ENCODE measurements at regions not wholly inside any gene's neighbourhood (a gene's known extent, or its start where the extent isn't known, plus 50 kb on each side); places are given as distances from the start of the nearest gene placed in this dataset.
"Not testable (repeated sequence)": the region's sequence is repeated elsewhere in the genome, so short reads cannot be mapped to it uniquely, and the experiment has no call there.

DNA sequence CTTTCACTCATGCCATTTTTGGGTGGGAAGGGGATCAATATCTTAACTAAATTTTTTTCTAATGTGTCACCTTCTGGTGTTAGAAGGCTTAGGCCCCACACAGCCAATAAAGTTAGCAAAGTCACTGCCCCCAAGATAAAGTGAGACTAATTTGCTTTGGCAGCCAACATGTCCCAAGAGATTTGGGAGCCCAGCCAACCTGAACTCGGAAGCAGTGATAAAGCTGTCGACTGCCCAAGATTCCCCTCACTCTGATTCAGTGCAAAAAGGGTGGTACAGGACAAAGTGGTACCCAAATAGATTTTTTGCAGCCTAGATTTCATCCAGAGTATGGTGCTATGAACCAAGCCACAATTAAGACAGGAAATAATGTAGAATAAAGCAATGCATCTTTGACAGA lies 572.5 kb upstream of the ARRDC3 start:
- 0 to 85% (median 49%) methylated on average over 1 to 2 of the region's 2 CpGs; no CpG with 5 or more reads in 2 of the 10 experiments for WGBS, 10 experiments
- in situ Hi-C loops (cut with MboI; ENCODE audit: low pct_unique_long_range_greater_than_20kb in 2 of 9, low sequenced_read_pairs in 9 of 9, unreplicated experiment in 9 of 9): no loop called here
- ATAC-seq (replicated peaks in 6 of 8): no peak
- Histone ChIP-seq H3K4me1 (replicated peaks in 1 of 2) (no peaks in the 10 kb centered on the region), H3K27ac (no peak overlapping the region), H3K4me3 (no peak overlapping the region)

DNA sequence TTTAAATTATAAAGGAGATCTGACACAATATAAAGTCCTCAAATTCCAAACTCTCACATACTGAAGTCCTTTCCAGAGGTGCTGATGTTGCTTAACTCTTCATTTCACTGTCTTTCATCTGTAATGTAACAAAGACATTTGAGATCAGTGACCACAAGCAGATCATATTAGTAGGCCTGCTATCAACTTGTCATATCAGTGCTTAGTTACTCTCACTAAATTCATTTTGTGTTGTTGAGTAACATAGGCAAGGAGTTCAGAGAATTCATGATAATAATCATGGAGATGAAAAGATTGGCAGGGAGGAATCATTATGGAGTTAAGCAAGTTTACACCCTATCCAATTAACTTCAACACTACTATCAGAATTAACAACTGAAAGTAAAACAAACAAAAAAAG lies 571.0 kb upstream of the ARRDC3 start:
- in situ Hi-C loops (cut with MboI; ENCODE audit: low pct_unique_long_range_greater_than_20kb in 2 of 9, low sequenced_read_pairs in 9 of 9, unreplicated experiment in 9 of 9): no loop called here

DNA sequence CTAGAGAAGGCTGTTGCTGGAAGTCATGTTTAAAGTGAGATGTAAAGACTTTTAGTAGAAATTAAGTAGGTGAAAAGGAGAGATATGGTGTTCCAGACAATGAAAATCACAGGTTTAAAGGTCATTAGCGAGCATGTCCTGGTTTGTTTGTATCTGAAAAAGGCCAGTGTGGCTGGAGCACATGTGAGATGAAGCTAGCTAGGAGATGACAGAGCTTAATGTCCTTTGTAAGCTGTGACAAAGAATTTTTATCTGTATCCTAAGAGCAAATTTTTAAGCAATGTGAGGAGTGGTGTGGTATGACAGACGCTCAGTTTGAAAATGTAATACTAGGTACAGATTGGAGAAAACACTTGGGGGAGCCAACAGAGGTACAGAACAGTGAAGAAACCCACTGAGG lies 567.2 kb upstream of the ARRDC3 start:
- in situ Hi-C loops (cut with MboI; ENCODE audit: low pct_unique_long_range_greater_than_20kb in 2 of 9, low sequenced_read_pairs in 9 of 9, unreplicated experiment in 9 of 9): no loop called here

More for the DNA sequence above, 571.0 kb upstream of the ARRDC3 start:
- Histone ChIP-seq H3K4me1 (replicated peaks in 1 of 2) (no peaks in the 10 kb centered on the region), H3K27ac (no peak overlapping the region), H3K4me3 (no peak overlapping the region)
- no peak for ATAC-seq (replicated peaks in 6 of 8)

DNA sequence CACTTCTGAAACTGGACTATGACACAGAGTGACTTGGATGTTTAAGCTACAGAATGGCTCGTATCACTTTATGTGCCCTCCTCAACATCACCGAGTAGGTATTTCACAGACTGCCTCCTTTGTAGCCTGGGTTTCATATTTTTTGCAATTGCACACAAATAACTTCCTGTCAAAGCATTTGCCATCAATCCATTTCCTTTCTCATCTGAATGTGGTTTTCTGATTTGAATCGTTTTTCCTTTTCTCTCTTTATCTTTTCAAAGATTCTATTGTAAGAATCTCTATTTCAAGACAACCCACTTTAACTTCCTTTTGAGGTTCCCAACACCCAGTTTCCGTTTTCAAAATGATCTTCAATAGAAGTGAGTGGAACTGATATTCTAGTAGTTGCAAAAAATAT lies 563.8 kb upstream of the ARRDC3 start:
- H3K27ac ChIP-seq: no peak overlapping the region
- in situ Hi-C loops (cut with MboI; ENCODE audit: low pct_unique_long_range_greater_than_20kb in 2 of 9, low sequenced_read_pairs in 9 of 9, unreplicated experiment in 9 of 9): no loop called here
- ATAC-seq (replicated peaks in 6 of 8): no peak
- WGBS, 10 experiments: 9 to 94% (median 77%) methylated on average over 3 to 4 of the region's 4 CpGs
- H3K4me3 ChIP-seq: no peak overlapping the region
- no peaks in the 10 kb centered on the region for H3K4me1 ChIP-seq (replicated peaks in 1 of 2)

More for the DNA sequence above, 567.2 kb upstream of the ARRDC3 start:
- H3K27ac ChIP-seq: no peak overlapping the region
- WGBS, 10 experiments: 0 to 100% (median 97%) methylated on average over 1 to 2 of the region's 2 CpGs; no CpG with 5 or more reads in 1 of the 10 experiments
- no peaks in the 10 kb centered on the region for H3K4me1 ChIP-seq (replicated peaks in 1 of 2)
- H3K4me3 ChIP-seq: no peak overlapping the region
- no peak for ATAC-seq (replicated peaks in 6 of 8)

DNA sequence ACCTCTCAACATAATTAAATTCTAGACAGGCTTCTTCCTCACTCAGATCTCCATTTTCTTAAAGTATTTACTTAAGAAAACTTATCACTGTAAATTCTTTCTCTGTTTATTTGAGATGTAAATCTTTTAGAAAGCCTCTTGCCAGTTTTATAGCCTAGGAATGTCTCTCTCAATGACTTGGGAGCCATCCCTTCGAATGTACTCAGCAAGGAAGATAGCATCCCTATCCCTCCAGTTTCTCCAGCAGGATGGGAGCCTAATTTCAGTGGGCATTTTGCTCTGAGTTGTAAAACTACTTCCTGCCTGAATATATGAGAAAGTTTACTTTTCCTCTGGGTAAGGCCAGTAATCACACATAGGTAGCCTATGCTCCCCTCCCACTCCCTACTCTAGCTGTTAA lies 558.5 kb upstream of the ARRDC3 start:
- in situ Hi-C loops (cut with MboI; ENCODE audit: low pct_unique_long_range_greater_than_20kb in 2 of 9, low sequenced_read_pairs in 9 of 9, unreplicated experiment in 9 of 9): no loop called here
- no peak for ATAC-seq (replicated peaks in 6 of 8)
- 0 to 100% (median 47%) methylated on average over 1 of the region's 1 CpG; no CpG with 5 or more reads in 2 of the 10 experiments for WGBS, 10 experiments

DNA sequence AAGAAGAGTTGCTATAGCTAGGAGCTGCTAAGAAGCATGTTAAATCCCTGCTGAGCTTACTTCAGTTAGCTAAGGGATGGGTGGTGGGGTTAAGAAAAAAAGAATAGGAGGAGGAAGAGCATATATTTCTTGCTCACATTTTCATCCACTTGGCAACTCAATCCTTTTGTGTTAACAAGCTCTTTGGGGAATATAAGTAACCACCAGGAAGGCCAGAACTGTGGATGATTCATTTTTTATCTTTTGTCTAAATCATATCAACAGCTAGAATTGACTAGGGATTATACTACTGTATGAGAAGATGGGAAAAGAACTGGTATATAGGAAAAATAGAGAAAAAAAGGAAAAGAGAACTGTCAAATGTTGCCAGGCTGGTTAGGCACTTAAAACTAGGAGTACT lies 555.3 kb upstream of the ARRDC3 start:
- H3K27ac ChIP-seq: peak overlapping the region in 1 of 2 donors; percentile 34
- ATAC-seq (replicated peaks in 6 of 8): no peak
- in situ Hi-C loops (cut with MboI; ENCODE audit: low pct_unique_long_range_greater_than_20kb in 2 of 9, low sequenced_read_pairs in 9 of 9, unreplicated experiment in 9 of 9): no loop called here
- no peak overlapping the region for H3K4me3 ChIP-seq
- H3K4me1 ChIP-seq (replicated peaks in 1 of 2): peaks cover 0 to 7% of the 10 kb centered on the region in 2 donors

More for the DNA sequence above, 558.5 kb upstream of the ARRDC3 start:
- H3K27ac ChIP-seq: no peak overlapping the region
- H3K4me1 ChIP-seq (replicated peaks in 1 of 2): peaks cover 0 to 7% of the 10 kb centered on the region in 2 donors
- H3K4me3 ChIP-seq: no peak overlapping the region

DNA sequence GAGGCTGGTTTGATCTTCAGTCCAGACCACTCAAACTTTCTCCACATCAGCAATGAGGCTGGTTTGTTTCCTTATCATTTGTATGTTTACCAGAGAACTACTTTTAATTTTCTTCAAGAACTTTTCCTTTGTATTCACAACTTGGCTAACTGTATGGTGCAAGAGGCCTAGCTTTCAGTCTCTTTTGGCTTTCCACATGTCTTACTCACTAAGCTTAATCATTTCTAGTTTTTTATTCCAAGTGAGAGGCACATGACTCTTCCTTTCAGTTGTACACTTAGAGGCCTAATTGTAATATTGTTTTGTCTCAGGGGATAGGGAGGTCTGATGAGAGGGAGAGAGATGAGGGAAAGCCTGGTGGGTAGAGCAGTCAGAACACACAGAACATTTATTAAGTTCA lies 554.0 kb upstream of the ARRDC3 start:
- Histone ChIP-seq H3K4me3 (no peak overlapping the region), H3K4me1 (replicated peaks in 1 of 2) (peaks cover 0 to 7% of the 10 kb centered on the region in 2 donors), H3K27ac (no peak overlapping the region)
- in situ Hi-C loops (cut with MboI; ENCODE audit: low pct_unique_long_range_greater_than_20kb in 2 of 9, low sequenced_read_pairs in 9 of 9, unreplicated experiment in 9 of 9): no loop called here
- no peak for ATAC-seq (replicated peaks in 6 of 8)

DNA sequence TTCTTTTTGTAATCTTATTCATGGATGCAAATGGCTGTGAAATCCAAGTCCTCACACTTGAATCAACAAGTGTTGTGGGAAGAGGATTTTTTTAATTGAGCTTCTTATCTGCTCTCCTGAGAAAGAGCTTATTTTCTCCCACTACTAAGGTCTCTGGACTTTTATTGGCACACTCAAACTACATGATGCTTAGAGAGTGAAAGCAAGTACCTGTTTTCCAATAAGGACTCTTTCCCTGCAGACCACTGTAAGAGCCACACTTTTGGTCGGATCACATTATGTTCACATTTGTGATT lies 546.4 kb upstream of the ARRDC3 start:
- no peak for ATAC-seq (replicated peaks in 6 of 8)
- in situ Hi-C loops (cut with MboI; ENCODE audit: low pct_unique_long_range_greater_than_20kb in 2 of 9, low sequenced_read_pairs in 9 of 9, unreplicated experiment in 9 of 9): no loop called here
- WGBS, 10 experiments: 38 to 100% (median 100%) methylated on average over 1 of the region's 1 CpG

DNA sequence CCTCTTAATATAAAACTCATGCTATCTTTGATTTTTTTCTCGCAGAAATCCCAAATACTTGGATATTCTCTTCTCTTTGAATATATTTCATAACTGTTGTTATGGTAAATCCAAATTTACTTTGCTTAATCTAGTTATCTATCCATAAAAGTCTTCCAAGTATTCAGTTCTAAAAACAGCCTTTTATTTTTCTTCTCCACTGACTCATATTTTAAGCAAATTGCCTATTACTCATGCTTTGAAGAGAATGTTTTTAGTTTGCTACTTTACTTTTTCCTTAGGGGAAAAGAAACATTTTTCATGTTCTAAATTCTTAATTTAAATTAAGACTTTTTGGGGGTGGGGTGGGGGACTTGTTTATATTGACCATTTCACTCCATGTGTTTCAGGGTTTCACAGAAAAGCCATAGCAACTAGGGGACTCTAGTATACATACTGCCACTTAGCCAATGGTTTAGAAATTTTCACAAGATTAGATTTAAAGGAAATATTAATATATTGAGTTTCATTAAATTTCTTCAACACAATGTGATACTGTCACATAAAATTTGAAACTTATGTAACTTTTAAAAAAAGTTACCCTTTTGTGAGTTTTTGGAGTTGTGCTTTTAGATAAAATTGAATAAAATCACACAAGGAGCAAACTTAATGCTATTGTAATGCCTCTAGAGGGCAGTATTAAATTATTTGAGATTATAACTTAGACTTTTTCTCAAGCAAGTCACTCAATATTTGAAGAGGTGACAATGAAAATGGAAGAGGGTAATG lies 545.8 kb upstream of the ARRDC3 start:
- no peak overlapping the region for H3K4me3 ChIP-seq
- in situ Hi-C loops (cut with MboI; ENCODE audit: low pct_unique_long_range_greater_than_20kb in 2 of 9, low sequenced_read_pairs in 9 of 9, unreplicated experiment in 9 of 9): no loop called here
- H3K27ac ChIP-seq: no peak overlapping the region
- peak in 3 of 8 experiments; percentile 55 to 69 (median 69) for ATAC-seq (replicated peaks in 6 of 8)
- WGBS, 10 experiments: 0 to 100% (median 88%) methylated on average over 1 of the region's 1 CpG; no CpG with 5 or more reads in 1 of the 10 experiments
- H3K4me1 ChIP-seq (replicated peaks in 1 of 2): peaks cover 0 to 2% of the 10 kb centered on the region in 2 donors

More for the DNA sequence above, 546.4 kb upstream of the ARRDC3 start:
- peaks cover 0 to 2% of the 10 kb centered on the region in 2 donors for H3K4me1 ChIP-seq (replicated peaks in 1 of 2)
- no peak overlapping the region for H3K27ac ChIP-seq
- H3K4me3 ChIP-seq: no peak overlapping the region

DNA sequence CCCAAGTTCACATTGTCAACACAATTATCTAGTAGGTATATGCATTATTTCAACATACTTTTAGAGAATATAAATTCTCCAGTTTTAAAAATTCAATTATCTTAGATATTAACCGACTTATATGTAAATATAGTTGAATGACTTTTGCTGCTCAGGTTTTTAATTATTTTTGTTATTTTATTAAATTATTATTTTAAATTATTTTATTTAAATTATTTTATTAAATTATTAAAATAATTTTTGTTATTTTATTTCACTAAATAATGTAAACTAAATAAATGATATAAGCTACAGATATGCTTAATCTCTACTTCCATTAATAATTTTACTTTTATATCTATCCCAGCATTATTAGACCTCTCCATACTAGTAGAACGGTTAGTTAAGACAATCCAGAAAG lies 544.3 kb upstream of the ARRDC3 start:
- Histone ChIP-seq H3K27ac (no peak overlapping the region), H3K4me1 (replicated peaks in 1 of 2) (peaks cover 0 to 2% of the 10 kb centered on the region in 2 donors), H3K4me3 (no peak overlapping the region)
- no peak for ATAC-seq (replicated peaks in 6 of 8)
- in situ Hi-C loops (cut with MboI; ENCODE audit: low pct_unique_long_range_greater_than_20kb in 2 of 9, low sequenced_read_pairs in 9 of 9, unreplicated experiment in 9 of 9): no loop called here
- WGBS, 10 experiments: 25 to 100% (median 87%) methylated on average over 1 to 2 of the region's 2 CpGs

DNA sequence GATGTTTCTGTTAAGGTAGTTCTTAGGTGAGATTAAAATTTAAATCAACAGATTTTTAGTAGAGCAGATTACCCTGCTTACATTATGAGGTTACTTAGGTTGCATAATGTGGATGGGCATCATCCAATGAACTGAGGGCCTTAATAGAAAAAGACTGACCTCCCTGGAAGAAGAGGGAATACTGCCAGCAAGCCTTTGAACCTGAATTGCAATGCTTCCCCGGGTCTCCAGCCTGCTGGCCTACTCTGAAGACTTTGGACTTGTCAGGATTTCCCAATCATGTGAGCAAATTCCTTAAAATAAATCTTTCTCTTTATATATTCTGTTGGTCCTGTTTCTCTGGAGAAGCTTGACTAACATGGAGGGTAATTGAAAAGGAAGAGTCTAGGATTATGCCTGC lies 542.1 kb upstream of the ARRDC3 start:
- Histone ChIP-seq H3K27ac (no peak overlapping the region), H3K4me1 (replicated peaks in 1 of 2) (peaks cover 0 to 2% of the 10 kb centered on the region in 2 donors), H3K4me3 (no peak overlapping the region)
- ATAC-seq (replicated peaks in 6 of 8): no peak
- in situ Hi-C loops (cut with MboI; ENCODE audit: low pct_unique_long_range_greater_than_20kb in 2 of 9, low sequenced_read_pairs in 9 of 9, unreplicated experiment in 9 of 9): no loop called here
- WGBS, 10 experiments: 0 to 100% (median 56%) methylated on average over 1 of the region's 1 CpG; no CpG with 5 or more reads in 6 of the 10 experiments

DNA sequence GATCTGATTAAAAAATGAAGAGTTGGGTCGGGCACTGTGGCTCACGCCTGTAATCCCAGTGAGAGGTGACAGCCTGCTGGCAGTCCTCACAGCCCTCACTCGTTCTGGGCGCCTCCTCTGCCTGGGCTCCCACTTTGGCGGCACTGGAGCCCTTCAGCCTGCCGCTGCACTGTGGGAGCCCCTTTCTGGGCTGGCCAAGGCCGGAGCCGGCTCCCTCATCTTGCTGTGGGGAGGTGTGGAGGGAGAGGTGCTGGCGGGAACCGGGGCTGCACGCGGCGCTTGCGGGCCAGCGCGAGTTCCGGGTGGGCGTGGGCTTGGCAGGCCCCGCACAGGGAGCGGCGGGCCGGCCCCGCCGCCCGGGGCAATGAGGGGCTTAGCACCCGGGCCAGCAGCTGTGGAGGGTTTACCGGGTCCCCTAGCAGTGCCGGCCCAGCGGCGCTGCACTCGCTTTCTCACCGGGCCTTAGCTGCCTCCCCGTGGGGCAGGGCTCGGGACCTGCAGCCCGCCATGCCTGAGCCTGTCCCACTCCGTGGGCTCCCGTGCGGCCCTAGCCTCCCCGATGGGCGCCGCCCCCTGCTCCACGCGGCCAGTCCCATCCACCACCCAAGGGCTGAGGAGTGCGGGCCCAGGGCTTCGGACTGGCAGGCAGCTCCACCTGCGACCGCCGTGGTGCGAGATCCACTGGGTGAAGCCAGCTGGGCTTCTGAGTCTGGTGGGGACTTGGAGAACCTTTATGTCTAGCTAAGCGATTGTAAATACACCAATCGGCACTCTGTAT lies 534.1 kb upstream of the ARRDC3 start:
- H3K4me3 ChIP-seq; ATAC-seq (replicated peaks in 6 of 8); H3K27ac ChIP-seq; in situ Hi-C loops (cut with MboI; ENCODE audit: low pct_unique_long_range_greater_than_20kb in 2 of 9, low sequenced_read_pairs in 9 of 9, unreplicated experiment in 9 of 9); H3K4me1 ChIP-seq (replicated peaks in 1 of 2): not testable (repeated sequence)
- WGBS, 10 experiments: 20 to 100% (median 91%) methylated on average over 1 to 9 of the region's 51 CpGs; no CpG with 5 or more reads in 6 of the 10 experiments

DNA sequence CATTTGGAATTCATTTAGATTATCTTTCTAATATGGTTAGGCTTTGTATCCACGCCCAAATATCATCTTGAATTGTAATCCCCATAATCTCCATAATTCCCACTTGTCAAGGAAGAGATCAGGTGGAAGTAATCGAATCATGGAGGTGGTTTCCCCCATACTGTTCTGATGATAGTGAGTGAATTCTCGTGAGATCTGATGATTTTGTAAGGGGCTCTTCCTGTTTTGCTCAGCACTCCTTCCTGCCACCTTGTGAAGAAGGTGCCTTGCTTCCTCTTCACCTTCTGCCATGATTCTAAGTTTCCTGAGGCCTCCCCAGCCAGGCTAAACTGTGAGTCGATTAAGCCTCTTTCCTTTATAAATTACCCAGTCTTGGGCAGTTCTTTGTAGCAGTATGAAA lies 527.5 kb upstream of the ARRDC3 start:
- 7 to 100% (median 90%) methylated on average over 2 to 4 of the region's 4 CpGs; no CpG with 5 or more reads in 2 of the 10 experiments for WGBS, 10 experiments
- in situ Hi-C loops (cut with MboI; ENCODE audit: low pct_unique_long_range_greater_than_20kb in 2 of 9, low sequenced_read_pairs in 9 of 9, unreplicated experiment in 9 of 9): no loop called here

DNA sequence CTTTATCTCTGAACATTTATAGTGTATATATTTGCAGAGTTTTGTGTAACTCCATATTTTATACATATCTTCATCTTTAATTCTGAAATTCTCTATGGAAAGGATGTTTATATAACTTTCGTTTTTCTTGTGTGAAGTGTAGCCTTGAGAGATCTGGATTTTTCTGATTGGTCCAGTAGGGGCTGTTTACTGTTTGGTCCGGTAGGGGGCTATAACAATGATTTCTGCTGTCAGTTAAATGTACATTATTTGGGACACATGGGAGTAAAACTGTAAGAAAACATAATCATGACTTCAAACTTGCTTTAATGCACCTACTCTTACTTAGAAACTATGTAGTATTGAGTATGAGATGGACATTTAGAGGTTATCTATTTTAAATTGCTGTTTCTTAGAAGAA lies 527.1 kb upstream of the ARRDC3 start:
- H3K4me1 ChIP-seq (replicated peaks in 1 of 2): no peaks in the 10 kb centered on the region
- no peak for ATAC-seq (replicated peaks in 6 of 8)
- in situ Hi-C loops (cut with MboI; ENCODE audit: low pct_unique_long_range_greater_than_20kb in 2 of 9, low sequenced_read_pairs in 9 of 9, unreplicated experiment in 9 of 9): no loop called here
- H3K4me3 ChIP-seq: no peak overlapping the region
- 29 to 100% (median 78%) methylated on average over 1 to 2 of the region's 2 CpGs; no CpG with 5 or more reads in 3 of the 10 experiments for WGBS, 10 experiments
- no peak overlapping the region for H3K27ac ChIP-seq

More for the DNA sequence above, 527.5 kb upstream of the ARRDC3 start:
- Histone ChIP-seq H3K27ac (no peak overlapping the region), H3K4me1 (replicated peaks in 1 of 2) (no peaks in the 10 kb centered on the region), H3K4me3 (no peak overlapping the region)
- ATAC-seq (replicated peaks in 6 of 8): no peak
